PC-3 (cell line): ENCODE measurements at regions not wholly inside any gene's neighbourhood (a gene's known extent, or its start where the extent isn't known, plus 50 kb on each side); places are given as distances from the start of the nearest gene placed in this dataset.

Source experiments
- ATAC-seq: fragments of 200-7000 bp; cut with Tn5 transposase; 2 replicates; pipeline ENCODE4 v1.9.1; 2020; ENCODE audit warnings: mild to moderate bottlenecking, moderate library complexity
- BruUV-seq: library from RNA; stranded (reverse); fragments of 400-500 nt; replicated peaks from 2 replicates; lab custom pipeline; 2021; lab: Mats Ljungman, UMichigan
- CTCF ChIA-PET: fragments of 300-600 bp; sonication (Branson Sonifier 250); formaldehyde crosslinking; loops from one replicate; lab custom pipeline; 2022; ENCODE audit warnings: antibody characterized with exemption; lab: Charles Lee
- POLR2A ChIA-PET: fragments of 300-600 bp; sonication (Branson Sonifier 250); formaldehyde crosslinking; loops from one replicate; lab custom pipeline; 2022; ENCODE audit warnings: antibody characterized with exemption; ENCODE audit not compliant: unreplicated experiment; lab: Charles Lee
- DNase-seq: peaks from one replicate; pipeline ENCODE4 v3.0.0-alpha.2; 2015
- H2AFZ ChIP-seq: fragments of 300-600 bp; sonication (generic); 2 replicates; pipeline ENCODE4 v1.6.0; 2016; ENCODE audit warnings: antibody characterized with exemption, low read length
- H3F3A ChIP-seq: fragments of 300-600 bp; sonication (generic); one replicate; pipeline ENCODE4 v1.6.0; 2017; ENCODE audit warnings: antibody characterized with exemption, low read length, control low read depth, mild to moderate bottlenecking; ENCODE audit not compliant: unreplicated experiment
- H3K27ac ChIP-seq: fragments of 300-600 bp; sonication (generic); 2 replicates; pipeline ENCODE4 v1.5.1; 2016; ENCODE audit warnings: mild to moderate bottlenecking, low read length
- H3K27me3 ChIP-seq: fragments of 300-600 bp; sonication (generic); 2 replicates; pipeline ENCODE4 v1.6.1; 2016; ENCODE audit warnings: low read length, mixed read lengths
- H3K36me3 ChIP-seq: fragments of 300-600 bp; sonication (generic); 2 replicates; pipeline ENCODE4 v1.6.1; 2016; ENCODE audit warnings: low read depth, mixed run types, low read length, mixed read lengths
- H3K4me1 ChIP-seq: fragments of 300-600 bp; sonication (generic); 2 replicates; pipeline ENCODE4 v1.5.1; 2016; ENCODE audit warnings: low read length; ENCODE audit not compliant: insufficient read depth
- H3K4me2 ChIP-seq: fragments of 300-600 bp; sonication (generic); 2 replicates; pipeline ENCODE4 v1.6.0; 2016; ENCODE audit warnings: low read length
- H3K4me3 ChIP-seq: fragments of 300-600 bp; sonication (generic); 2 replicates; pipeline ENCODE4 v1.5.1; 2016; ENCODE audit warnings: mild to moderate bottlenecking, low read length, mixed read lengths
- H3K79me2 ChIP-seq: fragments of 300-600 bp; sonication (generic); 2 replicates; pipeline ENCODE4 v1.6.1; 2017; ENCODE audit warnings: low read length, mixed read lengths
- H3K9ac ChIP-seq: fragments of 300-600 bp; sonication (generic); 2 replicates; pipeline ENCODE4 v1.6.0; 2016; ENCODE audit warnings: mild to moderate bottlenecking, low read length
- H3K9me2 ChIP-seq: fragments of 300-600 bp; sonication (generic); replicated peaks from 2 replicates; pipeline ENCODE4 v1.6.1; 2016; ENCODE audit warnings: mixed run types, low read length, mixed read lengths
- H3K9me3 ChIP-seq: fragments of 300-600 bp; sonication (generic); 2 replicates; pipeline ENCODE4 v1.6.1; 2016; ENCODE audit warnings: low read length, mixed read lengths
- H4K20me1 ChIP-seq: fragments of 300-600 bp; sonication (generic); 2 replicates; pipeline ENCODE4 v1.6.1; 2016; ENCODE audit warnings: low read length, mixed read lengths
- CTCF ChIP-seq: fragments of 300-600 bp; sonication (generic); conservative IDR thresholded peaks from 2 replicates; pipeline ENCODE4 v1.5.1; 2017; ENCODE audit warnings: antibody characterized with exemption, low read depth, mild to moderate bottlenecking, low read length
- EZH2 ChIP-seq: fragments of 300-600 bp; sonication (generic); IDR thresholded peaks from one replicate; pipeline ENCODE4 v1.6.1; 2017; ENCODE audit warnings: antibody characterized with exemption, mild to moderate bottlenecking, low read length; ENCODE audit not compliant: unreplicated experiment
- EZH2phosphoT487 ChIP-seq: fragments of 300-600 bp; sonication (generic); IDR thresholded peaks from 2 replicates; pipeline ENCODE4 v1.6.1; 2018; ENCODE audit warnings: mild to moderate bottlenecking, antibody characterized with exemption, low read length, borderline replicate concordance
- intact Hi-C: fragments of 100-400 bp; cut with micrococcal nuclease; formaldehyde crosslinking; loops from 2 replicates; pipeline ENCODE4 v1.9.0; 2023

GRCh38 chr2:181306785-181307184 lies 150.4 kb upstream of the ITGA4 start:
- H3K4me3 ChIP-seq = no peak overlapping the region
- H3K79me2 ChIP-seq = no peaks in the 10 kb centered on the region
- POLR2A ChIA-PET = interaction anchor here (0.6 kb wide), 1 partner anchor 1363 kb away, joined by 8 read pairs; no protein-coding TSS in a partner anchor
- DNase-seq (peak; percentile 49), ATAC-seq (peak; percentile 84)
- H3K27me3 ChIP-seq = no peaks in the 10 kb centered on the region
- TF ChIP-seq EZH2phosphoT487 (no peak), CTCF (no peak), EZH2 (no peak)
- H3K27ac ChIP-seq = no peak overlapping the region
- no peaks in the 10 kb centered on the region for H3K36me3 ChIP-seq
- peaks cover 5% of the 10 kb centered on the region for H3F3A ChIP-seq
- H3K4me1 ChIP-seq = peaks cover 15% of the 10 kb centered on the region
- H3K9me3 ChIP-seq = no peaks in the 10 kb centered on the region
- no peak overlapping the region for H3K9ac ChIP-seq
- BruUV-seq = no TSS peak
- intact Hi-C loops = no loop called here
- CTCF ChIA-PET = no interaction called here
- no peak overlapping the region for H2AFZ ChIP-seq
- H4K20me1 ChIP-seq = no peaks in the 10 kb centered on the region
- no peaks in the 10 kb centered on the region for H3K9me2 ChIP-seq
- H3K4me2 ChIP-seq = peak overlapping the region; percentile 44

- ChIA-PET CTCF (no interaction called here), POLR2A (interaction anchor here (0.6 kb wide), 1 partner anchor 1364 kb away, joined by 8 read pairs; no protein-coding TSS in a partner anchor)
- Histone ChIP-seq H3K79me2 (no peaks in the 10 kb centered on the region), H3K4me2 (peak overlapping the region; percentile 44; the same call in 1 of the 2 replicates), H3K36me3 (no peaks in the 10 kb centered on the region), H3K4me1 (peaks cover 15% of the 10 kb centered on the region), H3K4me3 (no peak overlapping the region), H3F3A (peaks cover 5% of the 10 kb centered on the region), H3K9ac (no peak overlapping the region), H3K9me2 (no peaks in the 10 kb centered on the region), H4K20me1 (no peaks in the 10 kb centered on the region), H3K27me3 (no peaks in the 10 kb centered on the region), H3K27ac (no peak overlapping the region), H2AFZ (no peak overlapping the region), H3K9me3 (no peaks in the 10 kb centered on the region)
- BruUV-seq = no TSS peak
- intact Hi-C loops = no loop called here
- DNase-seq = no peak
- no peak for TF ChIP-seq CTCF
- no peak for TF ChIP-seq EZH2phosphoT487
- no peak for TF ChIP-seq EZH2
- ATAC-seq = no peak
Observed at GRCh38 chr2:181307203-181307991, 149.8 kb upstream of the ITGA4 start.
